IPS-NIHi11 (cell line): ENCODE measurements at regions not wholly inside any gene's neighbourhood (a gene's known extent, or its start where the extent isn't known, plus 50 kb on each side); places are given as distances from the start of the nearest gene placed in this dataset.

Source experiments
- DNase-seq: peaks from one replicate; pipeline ENCODE4 v3.0.0; 2012; ENCODE audit warnings: mixed read lengths, low spot score

- no peak for DNase-seq
Measured at GRCh38 chr2:111715987-111716904, 167.7 kb downstream of the ANAPC1 start.

GRCh38 chr2:111716905-111717775 lies 166.9 kb downstream of the ANAPC1 start:
- no peak for DNase-seq
